GM18517 (cell line): ENCODE measurements at regions not wholly inside any gene's neighbourhood (a gene's known extent, or its start where the extent isn't known, plus 50 kb on each side); places are given as distances from the start of the nearest gene placed in this dataset.
A peak's percentile ranks its signal among the peaks of the same experiment; 100 is the strongest.

ENCODE experiments used
- ATAC-seq: cut with Tn5 transposase; IDR thresholded peaks from one replicate; pipeline ENCODE4 v1.9.1; 2021; ENCODE audit warnings: mild to moderate bottlenecking, moderate library complexity; ENCODE audit not compliant: unreplicated experiment

GRCh38 chr2:136582628-136583205 is 182.6 kb upstream of the THSD7B start:
- ATAC-seq: no peak

- no peak for ATAC-seq
Measured at GRCh38 chr2:136572335-136572734, 193.0 kb upstream of the THSD7B start.

GRCh38 chr2:136557203-136557602 is 208.1 kb upstream of the THSD7B start:
- ATAC-seq: no peak

GRCh38 chr2:136550181-136550580 is 215.2 kb upstream of the THSD7B start:
- ATAC-seq: no peak

GRCh38 chr2:136539355-136539754 is 226.0 kb upstream of the THSD7B start:
- no peak for ATAC-seq

GRCh38 chr2:136538489-136538888 is 226.9 kb upstream of the THSD7B start:
- ATAC-seq: no peak

- no peak for ATAC-seq
Measured at GRCh38 chr2:136534811-136535210, 230.5 kb upstream of the THSD7B start.

GRCh38 chr2:136532171-136532570 is 233.2 kb upstream of the THSD7B start:
- ATAC-seq: no peak

- no peak for ATAC-seq
Measured at GRCh38 chr2:136531731-136532130, 233.6 kb upstream of the THSD7B start.

GRCh38 chr2:136530146-136530545 is 235.2 kb upstream of the THSD7B start:
- no peak for ATAC-seq

GRCh38 chr2:136527560-136527959 is 237.8 kb upstream of the THSD7B start:
- ATAC-seq: no peak

GRCh38 chr2:136522724-136523123 is 242.6 kb upstream of the THSD7B start:
- ATAC-seq: no peak

- no peak for ATAC-seq
Measured at GRCh38 chr2:136517716-136518115, 247.6 kb upstream of the THSD7B start.

- no peak for ATAC-seq
Measured at GRCh38 chr2:136510244-136510643, 255.1 kb upstream of the THSD7B start.

GRCh38 chr2:136505462-136505861 is 259.9 kb upstream of the THSD7B start:
- peak; percentile 53 for ATAC-seq

- ATAC-seq: no peak
Measured at GRCh38 chr2:136502660-136503059, 262.7 kb upstream of the THSD7B start.

GRCh38 chr2:136497709-136498108 is 267.6 kb upstream of the THSD7B start:
- no peak for ATAC-seq

- ATAC-seq: no peak
Measured at GRCh38 chr2:136496966-136497365, 268.4 kb upstream of the THSD7B start.

GRCh38 chr2:136495636-136496035 is 269.7 kb upstream of the THSD7B start:
- ATAC-seq: peak; percentile 75

GRCh38 chr2:136492901-136493300 is 272.4 kb upstream of the THSD7B start:
- no peak for ATAC-seq

GRCh38 chr2:136490100-136490499 is 275.2 kb upstream of the THSD7B start:
- no peak for ATAC-seq

- ATAC-seq: no peak
Measured at GRCh38 chr2:136487421-136487820, 277.9 kb upstream of the THSD7B start.

- peak; percentile 54 for ATAC-seq
Measured at GRCh38 chr2:136486115-136486514, 279.2 kb upstream of the THSD7B start.
